Osteoblast (primary cell): ENCODE measurements at regions not wholly inside any gene's neighbourhood (a gene's known extent, or its start where the extent isn't known, plus 50 kb on each side); places are given as distances from the start of the nearest gene placed in this dataset.

ENCODE experiments used
- DNase-seq: peaks from one replicate; pipeline ENCODE4 v3.0.0; 2011; ENCODE audit warnings: low spot score, mixed read lengths; ENCODE audit not compliant: insufficient read length; ENCODE audit errors: missing footprints
- H2AFZ ChIP-seq: 2 replicates; pipeline ENCODE4 v1.6.0; 2011; ENCODE audit warnings: mild to moderate bottlenecking, low read length
- H3K27ac ChIP-seq: 2 replicates; pipeline ENCODE4 v1.5.1; 2011; ENCODE audit warnings: mild to moderate bottlenecking, low read depth, low read length, moderate library complexity
- H3K27me3 ChIP-seq: 2 replicates; pipeline ENCODE4 v1.6.0; 2012; ENCODE audit warnings: mild to moderate bottlenecking, control low read depth, inconsistent platforms, low read length, moderate library complexity; ENCODE audit not compliant: insufficient read depth
- H3K36me3 ChIP-seq: 2 replicates; pipeline ENCODE4 v1.5.1; 2011; ENCODE audit warnings: mild to moderate bottlenecking, low read length, control low read depth, moderate library complexity; ENCODE audit not compliant: insufficient read depth
- H3K4me1 ChIP-seq: 2 replicates; pipeline ENCODE4 v1.5.1; 2011; ENCODE audit warnings: mild to moderate bottlenecking, low read length, control low read depth, moderate library complexity; ENCODE audit not compliant: insufficient read depth
- H3K4me2 ChIP-seq: 2 replicates; pipeline ENCODE4 v1.6.0; 2011; ENCODE audit warnings: mild to moderate bottlenecking, low read length; ENCODE audit not compliant: insufficient read depth
- H3K4me3 ChIP-seq: fragments of 200-600 bp; sonication (generic); 3 replicates; pipeline ENCODE4 v1.5.1; 2012; ENCODE audit warnings: mild to moderate bottlenecking, low read length, inconsistent platforms; ENCODE audit not compliant: insufficient read depth
- H3K79me2 ChIP-seq: 2 replicates; pipeline ENCODE4 v1.6.0; 2012; ENCODE audit warnings: mild to moderate bottlenecking, low read length, control low read depth, inconsistent platforms; ENCODE audit not compliant: insufficient read depth
- H3K9me3 ChIP-seq: 2 replicates; pipeline ENCODE4 v1.5.1; 2011; ENCODE audit warnings: low read depth, low read length, control low read depth
- H4K20me1 ChIP-seq: 2 replicates; pipeline ENCODE4 v1.6.0; 2012; ENCODE audit warnings: mild to moderate bottlenecking, low read length, control low read depth; ENCODE audit not compliant: insufficient read depth
- CTCF ChIP-seq: IDR thresholded peaks from 2 replicates; pipeline ENCODE4 v1.5.1; 2011; ENCODE audit warnings: mild to moderate bottlenecking, low read depth, low read length, moderate library complexity; ENCODE audit errors: extremely low read depth

- H3K27me3 ChIP-seq = no peaks in the 10 kb centered on the region
- TF ChIP-seq CTCF = no peak
Observed at GRCh38 chr2:16862471-16862870, 196.8 kb upstream of the CYRIA start.

GRCh38 chr2:16861530-16861929, 195.9 kb upstream of the CYRIA start:
- TF ChIP-seq CTCF = no peak
- peak; percentile 68 for DNase-seq
- H2AFZ ChIP-seq = no peak overlapping the region

More at GRCh38 chr2:16862471-16862870, 196.8 kb upstream of the CYRIA start:
- no peak overlapping the region for H3K4me3 ChIP-seq
- H3K36me3 ChIP-seq = no peaks in the 10 kb centered on the region
- H3K4me2 ChIP-seq = no peak overlapping the region
- H4K20me1 ChIP-seq = no peaks in the 10 kb centered on the region
- H3K9me3 ChIP-seq = no peaks in the 10 kb centered on the region
- DNase-seq = no peak
- no peaks in the 10 kb centered on the region for H3K4me1 ChIP-seq
- no peak overlapping the region for H3K27ac ChIP-seq
- H3K79me2 ChIP-seq = no peaks in the 10 kb centered on the region
- H2AFZ ChIP-seq = no peak overlapping the region

GRCh38 chr2:16861111-16861510, 195.5 kb upstream of the CYRIA start:
- Histone ChIP-seq H4K20me1 (no peaks in the 10 kb centered on the region), H3K4me2 (no peak overlapping the region), H3K27me3 (no peaks in the 10 kb centered on the region), H3K36me3 (no peaks in the 10 kb centered on the region), H2AFZ (no peak overlapping the region), H3K9me3 (no peaks in the 10 kb centered on the region), H3K27ac (no peak overlapping the region), H3K4me1 (no peaks in the 10 kb centered on the region), H3K79me2 (no peaks in the 10 kb centered on the region), H3K4me3 (no peak overlapping the region)
- TF ChIP-seq CTCF = no peak
- DNase-seq = no peak

More at GRCh38 chr2:16861530-16861929, 195.9 kb upstream of the CYRIA start:
- Histone ChIP-seq H3K4me2 (no peak overlapping the region), H3K27ac (no peak overlapping the region), H3K36me3 (no peaks in the 10 kb centered on the region), H3K79me2 (no peaks in the 10 kb centered on the region), H3K4me3 (no peak overlapping the region), H3K4me1 (no peaks in the 10 kb centered on the region), H3K9me3 (no peaks in the 10 kb centered on the region), H4K20me1 (no peaks in the 10 kb centered on the region), H3K27me3 (no peaks in the 10 kb centered on the region)

DNA sequence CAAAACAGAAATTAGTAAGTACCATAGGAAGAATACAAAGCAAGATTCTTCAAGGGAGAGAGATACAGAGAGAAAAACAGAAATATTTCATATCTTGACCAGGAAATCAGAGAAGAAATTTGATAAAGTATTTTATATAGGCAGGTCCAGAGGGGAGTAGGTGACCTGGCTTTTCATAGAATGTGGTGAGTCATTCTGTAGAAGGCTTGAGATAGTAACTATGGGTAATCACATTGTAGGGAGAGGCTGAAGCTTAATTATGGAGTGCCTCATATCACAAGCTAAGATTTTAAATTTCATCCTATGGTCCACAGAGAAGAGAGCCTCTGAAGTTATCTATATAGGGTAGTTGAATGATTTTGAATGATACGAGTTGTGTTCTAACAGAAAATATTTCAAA, 195.0 kb upstream of the CYRIA start:
- Histone ChIP-seq H3K27ac (no peak overlapping the region), H3K4me1 (no peaks in the 10 kb centered on the region), H3K36me3 (no peaks in the 10 kb centered on the region), H2AFZ (no peak overlapping the region), H4K20me1 (no peaks in the 10 kb centered on the region), H3K4me2 (no peak overlapping the region), H3K79me2 (no peaks in the 10 kb centered on the region), H3K4me3 (no peak overlapping the region), H3K9me3 (no peaks in the 10 kb centered on the region), H3K27me3 (no peaks in the 10 kb centered on the region)
- TF ChIP-seq CTCF = no peak
- DNase-seq = no peak
